Esophagus squamous epithelium (tissue), 5 donors: ENCODE measurements at regions not wholly inside any gene's neighbourhood (a gene's known extent, or its start where the extent isn't known, plus 50 kb on each side); places are given as distances from the start of the nearest gene placed in this dataset.
"Not testable (repeated sequence)": the region's sequence is repeated elsewhere in the genome, so short reads cannot be mapped to it uniquely, and the experiment has no call there.

ENCODE experiments used
- DNase-seq: peaks from one replicate; lab custom pipeline; 2025; lab: John Stamatoyannopoulos, UW
- H3K27ac ChIP-seq, 4 donors: fragments of 200-600 bp; sonication (generic); one replicate each; pipeline ENCODE4 v1.5.1; 2016 to 2019; ENCODE audit warnings: mild to moderate bottlenecking in 1 of 4
- H3K27me3 ChIP-seq, 4 donors: fragments of 200-600 bp; sonication (generic); 1 replicate in 3 of 4; 2 replicates in 1 of 4; pipeline versions ENCODE4 v1.5.1 to v1.6.0; 2017 to 2021; ENCODE audit warnings: antibody characterized with exemption in 1 of 4
- H3K36me3 ChIP-seq, 3 donors: fragments of 200-600 bp; sonication (generic); one replicate each; pipeline ENCODE4 v1.5.1; 2016 to 2019
- H3K4me1 ChIP-seq, 3 donors: fragments of 200-600 bp; sonication (generic); one replicate each; pipeline ENCODE4 v1.5.1; 2017 to 2019
- H3K4me3 ChIP-seq, 4 donors: fragments of 200-600 bp; sonication (generic); 1 replicate in 3 of 4; 2 replicates in 1 of 4; pipeline ENCODE4 v1.5.1; 2016 to 2019; ENCODE audit warnings: mild to moderate bottlenecking in 2 of 4, moderate library complexity in 1 of 4
- H3K9me3 ChIP-seq, 3 donors: fragments of 200-600 bp; sonication (generic); one replicate each; pipeline ENCODE4 v1.5.1; 2016 to 2019
- CTCF ChIP-seq, 6 experiments: fragments of 450-650 bp in 4 of 6; fragments of 200-600 bp in 2 of 6; sonication (generic) in 2 of 6; IDR thresholded peaks; one replicate each; pipeline ENCODE4 v1.5.1; 2016 to 2019; ENCODE audit warnings: antibody characterized with exemption in 6 of 6, mild to moderate bottlenecking in 4 of 6, moderate library complexity in 4 of 6
- POLR2A ChIP-seq, 4 donors: fragments of 450-650 bp; IDR thresholded peaks; one replicate each; pipeline ENCODE4 v1.6.1; 2017; ENCODE audit warnings: antibody characterized with exemption in 4 of 4, mild to moderate bottlenecking in 4 of 4, moderate library complexity in 3 of 4
- WGBS, 2 donors: methylation state at CpG; one replicate each; pipeline ENCODE4 v1.1.5; 2018; 5-methylcytosine and 5-hydroxymethylcytosine counted together
- intact Hi-C: fragments of 100-400 bp; cut with DNase I; formaldehyde crosslinking; loops from one replicate; pipeline ENCODE4 v1.15.0; 2022
- donor health status: DM: yes; HTN: yes; CAD: no.

- H3K27me3 ChIP-seq = no peaks in the 10 kb centered on the region
- no peak for DNase-seq
- no peak overlapping the region for H3K4me3 ChIP-seq
- H3K27ac ChIP-seq = no peak overlapping the region
- no peaks in the 10 kb centered on the region for H3K9me3 ChIP-seq
- intact Hi-C loops = no loop called here
- H3K4me1 ChIP-seq = no peaks in the 10 kb centered on the region
- no peaks in the 10 kb centered on the region for H3K36me3 ChIP-seq
- WGBS, 2 donors = 75 to 81% methylated on average over 3 of the region's 3 CpGs
- no peak for TF ChIP-seq CTCF (IDR thresholded peaks at IDR 0.05)
- no peak for TF ChIP-seq POLR2A (IDR thresholded peaks at IDR 0.05)
Observed at GRCh38 chr2:83795777-83796176, 663.3 kb downstream of the SUCLG1 start.

- DNase-seq, H3K36me3 ChIP-seq, H3K9me3 ChIP-seq, intact Hi-C loops, H3K4me3 ChIP-seq, H3K27ac ChIP-seq, H3K4me1 ChIP-seq, H3K27me3 ChIP-seq: not testable (repeated sequence)
- WGBS, 2 donors = 76 to 88% methylated on average over 6 of the region's 6 CpGs
Observed at GRCh38 chr2:83790467-83790866, 668.6 kb downstream of the SUCLG1 start.

GRCh38 chr2:83789674-83790073 is 669.4 kb downstream of the SUCLG1 start:
- H3K27ac ChIP-seq, DNase-seq, H3K4me1 ChIP-seq, H3K9me3 ChIP-seq, H3K36me3 ChIP-seq, intact Hi-C loops, H3K4me3 ChIP-seq, H3K27me3 ChIP-seq: not testable (repeated sequence)
- WGBS, 2 donors = 38 to 71% methylated on average over 1 to 2 of the region's 2 CpGs

- intact Hi-C loops, H3K4me3 ChIP-seq, H3K9me3 ChIP-seq, H3K36me3 ChIP-seq, DNase-seq, H3K27ac ChIP-seq, H3K4me1 ChIP-seq, H3K27me3 ChIP-seq: not testable (repeated sequence)
- 72 to 78% methylated on average over 9 of the region's 9 CpGs for WGBS, 2 donors
Observed at GRCh38 chr2:83788938-83789566, 670.0 kb downstream of the SUCLG1 start.

GRCh38 chr2:83787189-83787588 is 671.9 kb downstream of the SUCLG1 start:
- WGBS, 2 donors = 38 to 79% methylated on average over 1 of the region's 1 CpG
- Histone ChIP-seq H3K9me3 (no peaks in the 10 kb centered on the region), H3K36me3 (no peaks in the 10 kb centered on the region), H3K27me3 (no peaks in the 10 kb centered on the region), H3K27ac (no peak overlapping the region), H3K4me1 (no peaks in the 10 kb centered on the region), H3K4me3 (no peak overlapping the region)
- TF ChIP-seq CTCF (IDR thresholded peaks at IDR 0.05) (no peak), POLR2A (IDR thresholded peaks at IDR 0.05) (no peak)
- no peak for DNase-seq
- intact Hi-C loops = no loop called here

GRCh38 chr2:83786140-83786539 is 672.9 kb downstream of the SUCLG1 start:
- 70 to 78% methylated on average over 4 of the region's 4 CpGs for WGBS, 2 donors
- intact Hi-C loops = no loop called here

More at GRCh38 chr2:83786140-83786539, 672.9 kb downstream of the SUCLG1 start:
- Histone ChIP-seq H3K36me3 (no peaks in the 10 kb centered on the region), H3K27ac (no peak overlapping the region), H3K4me1 (no peaks in the 10 kb centered on the region), H3K9me3 (no peaks in the 10 kb centered on the region), H3K27me3 (no peaks in the 10 kb centered on the region), H3K4me3 (no peak overlapping the region)
- TF ChIP-seq CTCF (IDR thresholded peaks at IDR 0.05) = no peak
- no peak for TF ChIP-seq POLR2A (IDR thresholded peaks at IDR 0.05)
- DNase-seq = no peak
